GM19023 (cell line): ENCODE measurements at regions not wholly inside any gene's neighbourhood (a gene's known extent, or its start where the extent isn't known, plus 50 kb on each side); places are given as distances from the start of the nearest gene placed in this dataset.

Experiments
- ATAC-seq: cut with Tn5 transposase; IDR thresholded peaks from one replicate; pipeline ENCODE4 v1.9.1; 2021; ENCODE audit warnings: mild to moderate bottlenecking, moderate library complexity; ENCODE audit not compliant: unreplicated experiment

GRCh38 chr14:87076146-87076545 is 916.8 kb downstream of the GALC start:
- ATAC-seq, result no peak

- ATAC-seq, result no peak
Observed at GRCh38 chr14:87073880-87074570, 919.0 kb downstream of the GALC start.

- no peak for ATAC-seq
Observed at GRCh38 chr14:87067591-87067990, 925.4 kb downstream of the GALC start.

- ATAC-seq, result no peak
Observed at GRCh38 chr14:87067061-87067460, 925.9 kb downstream of the GALC start.

- no peak for ATAC-seq
Observed at GRCh38 chr14:87066221-87066817, 926.7 kb downstream of the GALC start.

- no peak for ATAC-seq
Observed at GRCh38 chr14:87065366-87065765, 927.6 kb downstream of the GALC start.

- no peak for ATAC-seq
Observed at GRCh38 chr14:87063181-87063580, 929.8 kb downstream of the GALC start.

- no peak for ATAC-seq
Observed at GRCh38 chr14:87060405-87060804, 932.6 kb downstream of the GALC start.

- no peak for ATAC-seq
Observed at GRCh38 chr14:87059060-87059839, 933.7 kb downstream of the GALC start.

- ATAC-seq, result no peak
Observed at GRCh38 chr14:87055007-87055406, 938.0 kb downstream of the GALC start.

- no peak for ATAC-seq
Observed at GRCh38 chr14:87052646-87053225, 940.2 kb downstream of the GALC start.

GRCh38 chr14:87050421-87050820 is 942.6 kb downstream of the GALC start:
- ATAC-seq, result no peak

- ATAC-seq, result no peak
Observed at GRCh38 chr14:87049950-87050349, 943.0 kb downstream of the GALC start.

GRCh38 chr14:87046960-87047359 is 946.0 kb downstream of the GALC start:
- no peak for ATAC-seq

- no peak for ATAC-seq
Observed at GRCh38 chr14:87045956-87046355, 947.0 kb downstream of the GALC start.

GRCh38 chr14:87045246-87045645 is 947.7 kb downstream of the GALC start:
- no peak for ATAC-seq

- no peak for ATAC-seq
Observed at GRCh38 chr14:87044807-87045206, 948.2 kb downstream of the GALC start.

GRCh38 chr14:87043667-87044200 is 949.2 kb downstream of the GALC start:
- no peak for ATAC-seq

- ATAC-seq, result no peak
Observed at GRCh38 chr14:87042354-87042753, 950.6 kb downstream of the GALC start.

- ATAC-seq, result no peak
Observed at GRCh38 chr14:87041290-87042020, 951.5 kb downstream of the GALC start.

- no peak for ATAC-seq
Observed at GRCh38 chr14:87034680-87035079, 958.3 kb downstream of the GALC start.
